ENCODE measurements at regions not wholly inside any gene's neighbourhood (a gene's known extent, or its start where the extent isn't known, plus 50 kb on each side); places are given as distances from the start of the nearest gene placed in this dataset.

GRCh38 chr6:170132011-170132521 is 158.8 kb downstream of the DLL1 start:
- no peak for DNase-seq (ENCODE audit: low read depth)
- no peak for TF ChIP-seq CTCF (IDR thresholded peaks at IDR 0.05; ENCODE audit: low read depth, low read length, missing control alignments)
- in situ Hi-C loops (cut with HindIII; ENCODE audit: low sequenced_read_pairs) = loop anchor here (25.0 kb wide), 1 partner anchor 295 kb away; no protein-coding TSS in a partner anchor
- H3K4me3 ChIP-seq (ENCODE audit: low read depth, low read length) = no peak overlapping the region

GRCh38 chr6:170131351-170131750 is 159.5 kb downstream of the DLL1 start:
- no peak for DNase-seq (ENCODE audit: low read depth)
- no peak overlapping the region for H3K4me3 ChIP-seq (ENCODE audit: low read depth, low read length)
- in situ Hi-C loops (cut with HindIII; ENCODE audit: low sequenced_read_pairs) = loop anchor here (25.0 kb wide), 1 partner anchor 294 kb away; no protein-coding TSS in a partner anchor
- no peak for TF ChIP-seq CTCF (IDR thresholded peaks at IDR 0.05; ENCODE audit: low read depth, low read length, missing control alignments)

- in situ Hi-C loops (cut with HindIII; ENCODE audit: low sequenced_read_pairs) = loop anchor here (25.0 kb wide), 1 partner anchor 294 kb away; no protein-coding TSS in a partner anchor
- no peak overlapping the region for H3K4me3 ChIP-seq (ENCODE audit: low read depth, low read length)
- TF ChIP-seq CTCF (IDR thresholded peaks at IDR 0.05; ENCODE audit: low read depth, low read length, missing control alignments) = no peak
Observed at GRCh38 chr6:170130771-170131241, 160.1 kb downstream of the DLL1 start.

GRCh38 chr6:170130201-170130621 is 160.7 kb downstream of the DLL1 start:
- DNase-seq (ENCODE audit: low read depth) = no peak
- in situ Hi-C loops (cut with HindIII; ENCODE audit: low sequenced_read_pairs) = loop anchor here (25.0 kb wide), 1 partner anchor 293 kb away; no protein-coding TSS in a partner anchor
- no peak overlapping the region for H3K4me3 ChIP-seq (ENCODE audit: low read depth, low read length)
- TF ChIP-seq CTCF (IDR thresholded peaks at IDR 0.05; ENCODE audit: low read depth, low read length, missing control alignments) = no peak

More at GRCh38 chr6:170130771-170131241, 160.1 kb downstream of the DLL1 start:
- no peak for DNase-seq (ENCODE audit: low read depth)

GRCh38 chr6:170129691-170130171 is 161.1 kb downstream of the DLL1 start:
- H3K4me3 ChIP-seq (ENCODE audit: low read depth, low read length) = no peak overlapping the region
- DNase-seq (ENCODE audit: low read depth) = no peak
- in situ Hi-C loops (cut with HindIII; ENCODE audit: low sequenced_read_pairs) = loop anchor here (25.0 kb wide), 1 partner anchor 292 kb away; no protein-coding TSS in a partner anchor
- TF ChIP-seq CTCF (IDR thresholded peaks at IDR 0.05; ENCODE audit: low read depth, low read length, missing control alignments) = no peak

- H3K4me3 ChIP-seq (ENCODE audit: low read depth, low read length) = no peak overlapping the region
- in situ Hi-C loops (cut with HindIII; ENCODE audit: low sequenced_read_pairs) = loop anchor here (25.0 kb wide), 1 partner anchor 292 kb away; no protein-coding TSS in a partner anchor
- no peak for TF ChIP-seq CTCF (IDR thresholded peaks at IDR 0.05; ENCODE audit: low read depth, low read length, missing control alignments)
- DNase-seq (ENCODE audit: low read depth) = no peak
Observed at GRCh38 chr6:170128811-170129681, 161.8 kb downstream of the DLL1 start.

All from astrocyte of the cerebellum (primary cell).